HT1080 (cell line): ENCODE measurements at regions not wholly inside any gene's neighbourhood (a gene's known extent, or its start where the extent isn't known, plus 50 kb on each side); places are given as distances from the start of the nearest gene placed in this dataset.

Experiments
- DNase-seq: peaks from one replicate; pipeline ENCODE4 v3.0.0-alpha.2; 2015; ENCODE audit warnings: low read depth

DNA sequence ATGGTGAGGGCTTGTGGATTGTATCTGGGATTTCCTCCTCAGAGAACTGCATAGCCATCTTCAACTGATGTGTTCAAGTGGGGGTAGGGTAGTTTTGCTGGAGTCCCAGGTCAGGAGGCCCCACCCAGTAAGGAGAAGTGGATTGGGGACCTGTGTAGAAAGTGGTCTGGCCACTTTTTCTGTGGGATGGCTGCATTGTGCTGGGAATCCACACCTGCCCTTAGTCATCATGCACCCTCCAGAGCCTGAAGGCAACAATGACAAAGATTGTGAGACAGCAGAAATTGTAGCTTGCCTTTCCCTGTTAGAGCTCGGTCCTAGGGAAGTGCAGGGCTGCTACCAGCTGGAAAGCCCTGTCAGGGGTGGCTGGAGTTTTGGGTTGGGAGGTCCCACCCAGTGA, 255.4 kb downstream of the NDFIP2 start:
- DNase-seq, result no peak

GRCh38 chr13:79735228-79735627, 254.3 kb downstream of the NDFIP2 start:
- DNase-seq, result no peak

- no peak for DNase-seq
Observed at GRCh38 chr13:79727086-79727485, 246.1 kb downstream of the NDFIP2 start.

GRCh38 chr13:79725841-79726240, 244.9 kb downstream of the NDFIP2 start:
- no peak for DNase-seq

GRCh38 chr13:79724348-79725103, 243.6 kb downstream of the NDFIP2 start:
- DNase-seq, result no peak

GRCh38 chr13:79723519-79724024, 242.6 kb downstream of the NDFIP2 start:
- DNase-seq, result no peak

- DNase-seq, result no peak
Observed at GRCh38 chr13:79722885-79723445, 242.0 kb downstream of the NDFIP2 start.

DNA sequence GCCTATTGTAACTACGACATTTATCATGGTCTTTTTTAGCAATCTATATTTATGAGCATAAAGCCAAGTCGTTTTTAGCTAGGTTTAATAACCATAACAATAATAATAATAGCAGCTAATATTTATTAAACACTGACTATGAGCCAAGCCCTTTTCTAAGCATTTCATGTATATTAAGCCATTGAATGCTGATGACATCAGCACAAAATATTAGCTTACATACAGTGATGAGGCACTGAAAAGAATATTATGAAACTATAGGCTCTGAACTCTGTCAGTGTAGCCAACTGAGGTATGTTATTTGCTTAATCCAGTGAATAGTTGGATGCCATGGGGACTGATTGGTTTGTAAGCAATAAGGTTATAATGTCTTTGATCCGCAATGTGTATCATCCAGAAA, 235.2 kb downstream of the NDFIP2 start:
- no peak for DNase-seq

DNA sequence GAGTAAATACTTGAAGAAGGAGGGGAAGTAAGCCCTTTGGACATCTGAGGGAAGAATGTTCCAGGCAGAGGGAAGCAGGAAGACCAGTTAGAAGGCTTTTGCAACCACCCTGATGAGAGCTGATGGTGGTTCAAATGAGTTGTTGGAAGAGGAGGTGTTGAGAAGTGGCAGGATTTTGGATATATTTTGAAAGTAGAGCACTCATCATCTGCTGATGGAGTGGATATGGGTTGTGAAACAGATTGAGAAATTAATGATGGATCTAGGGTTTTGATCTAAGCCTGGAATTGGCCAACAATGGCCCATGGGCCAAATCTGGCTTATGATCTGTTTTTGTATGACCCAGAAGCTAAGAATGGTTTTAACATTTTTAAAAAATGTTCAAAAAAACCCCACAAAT, 230.7 kb downstream of the NDFIP2 start:
- DNase-seq, result no peak

- DNase-seq, result no peak
Observed at GRCh38 chr13:79710376-79710775, 229.4 kb downstream of the NDFIP2 start.

GRCh38 chr13:79709471-79709870, 228.5 kb downstream of the NDFIP2 start:
- no peak for DNase-seq

DNA sequence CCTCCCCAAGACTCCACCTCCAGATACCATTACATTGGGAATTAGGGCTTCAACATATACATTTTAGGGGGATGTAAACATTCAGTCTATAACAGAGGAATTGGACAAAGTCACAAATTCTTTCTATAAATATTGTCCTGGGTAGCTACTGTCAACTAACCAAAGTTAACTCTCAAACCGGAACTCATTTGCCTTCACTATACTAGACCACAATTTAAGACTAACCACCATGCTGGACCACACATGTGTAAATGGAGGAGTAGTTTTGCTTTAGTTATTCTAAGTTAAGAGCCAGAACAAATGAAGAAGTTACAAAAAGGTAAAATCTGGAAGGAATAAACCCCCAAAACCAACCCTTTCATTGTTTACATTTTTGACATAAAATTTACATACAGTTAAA, 222.8 kb downstream of the NDFIP2 start:
- no peak for DNase-seq

- no peak for DNase-seq
Observed at GRCh38 chr13:79695754-79696153, 214.8 kb downstream of the NDFIP2 start.

GRCh38 chr13:79692846-79693245, 211.9 kb downstream of the NDFIP2 start:
- DNase-seq, result no peak

DNA sequence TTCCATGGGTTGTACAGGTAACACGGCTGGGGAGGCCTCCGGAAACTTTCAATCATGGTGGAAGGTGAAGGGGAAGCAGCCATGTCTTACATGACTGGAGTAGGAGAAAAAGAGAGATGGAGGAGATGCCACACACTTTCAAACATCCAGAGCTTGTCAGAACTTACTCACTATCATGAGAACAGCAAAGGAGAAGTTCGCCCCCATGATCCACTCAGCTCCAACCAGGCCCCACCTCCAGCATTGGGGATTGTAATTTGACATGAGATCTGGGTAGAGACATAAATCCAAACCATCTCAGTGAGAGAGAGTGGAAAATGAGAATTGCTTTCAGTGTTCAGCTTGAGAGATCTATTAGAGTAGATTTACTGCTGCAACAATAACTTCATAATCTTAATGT, 210.9 kb downstream of the NDFIP2 start:
- DNase-seq, result no peak

DNA sequence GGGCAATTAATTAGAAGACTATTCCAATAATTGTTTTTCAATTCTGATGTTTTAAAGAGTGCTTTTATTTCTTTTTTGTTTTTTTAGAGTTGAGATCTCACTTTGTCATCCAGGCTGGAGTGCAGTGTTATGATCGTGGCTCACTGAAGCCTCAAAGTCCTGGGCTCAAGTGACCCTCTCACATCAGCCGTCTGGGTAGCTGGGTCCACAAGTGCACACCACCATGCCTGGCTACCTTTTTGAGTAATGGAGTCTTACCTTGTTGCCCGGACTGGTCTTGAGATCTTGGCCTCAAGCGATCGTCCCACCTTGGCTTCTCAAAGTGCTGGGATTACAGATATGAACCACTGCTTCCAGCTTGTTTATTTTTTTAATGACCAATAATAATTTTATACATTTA, 207.8 kb downstream of the NDFIP2 start:
- DNase-seq, result no peak

DNA sequence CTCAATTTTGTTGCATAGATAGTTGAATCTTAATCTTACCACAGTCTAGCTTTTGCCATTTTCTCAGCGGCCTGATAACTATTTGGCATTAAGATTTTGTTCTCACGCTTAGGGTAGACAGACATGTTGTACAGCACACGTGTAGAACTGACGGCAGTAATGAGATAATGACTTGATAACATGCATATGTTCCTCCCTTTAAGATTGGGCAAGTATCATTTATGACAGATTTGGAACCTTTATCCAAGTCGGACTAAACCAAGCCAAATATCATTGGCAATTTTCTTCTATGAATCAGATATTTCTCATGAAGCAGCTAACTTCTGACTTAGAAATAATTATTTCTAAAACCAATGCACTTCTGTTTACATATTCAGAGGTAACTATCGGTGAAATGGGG, 205.5 kb downstream of the NDFIP2 start:
- no peak for DNase-seq

GRCh38 chr13:79684371-79684770, 203.4 kb downstream of the NDFIP2 start:
- no peak for DNase-seq

DNA sequence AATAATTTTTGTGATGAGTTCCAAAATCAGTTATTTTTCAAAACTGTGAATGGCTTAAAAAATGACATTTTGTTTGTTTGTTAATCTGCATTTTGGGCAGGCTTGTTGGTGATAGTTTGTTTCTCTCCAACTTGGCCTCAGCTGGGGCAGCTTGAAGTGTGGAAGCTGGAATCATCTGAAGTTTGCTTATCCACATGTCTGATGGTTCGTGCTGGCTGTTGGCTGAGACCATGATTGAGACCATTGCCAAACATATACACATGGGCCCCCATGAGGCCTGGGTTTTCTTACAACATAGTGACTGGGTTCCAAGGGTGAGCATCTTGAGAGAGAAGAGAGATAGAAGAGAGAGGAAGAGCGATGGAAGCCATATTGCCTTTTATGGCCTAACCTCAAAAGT, 201.2 kb downstream of the NDFIP2 start:
- DNase-seq, result no peak

- no peak for DNase-seq
Observed at GRCh38 chr13:79681069-79681468, 200.1 kb downstream of the NDFIP2 start.

GRCh38 chr13:79680485-79680884, 199.5 kb downstream of the NDFIP2 start:
- DNase-seq, result no peak

DNA sequence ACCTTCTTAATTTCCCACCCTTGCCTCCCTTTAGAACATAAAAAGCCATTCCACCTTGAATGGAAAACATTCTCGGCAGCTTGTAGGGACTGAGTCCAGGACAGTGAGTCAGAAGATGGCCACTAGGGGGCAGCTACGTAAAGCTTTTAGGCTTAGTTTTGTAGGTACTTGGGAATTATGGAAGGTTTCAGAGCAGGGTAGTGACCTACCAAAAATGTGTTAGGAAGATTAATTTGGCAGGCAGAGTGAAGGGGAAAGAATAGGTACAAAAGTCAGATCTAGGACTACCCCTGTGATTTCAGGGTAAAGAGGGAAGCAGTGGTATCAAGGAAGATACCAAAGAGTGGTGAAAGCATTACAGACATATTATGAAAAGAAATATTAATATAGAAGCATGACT, 198.4 kb downstream of the NDFIP2 start:
- peak; percentile 57 for DNase-seq

- DNase-seq, result peak; percentile 74
Observed at GRCh38 chr13:79678100-79678499, 197.1 kb downstream of the NDFIP2 start.
